Fibroblast of skin of abdomen (primary cell): ENCODE measurements at regions not wholly inside any gene's neighbourhood (a gene's known extent, or its start where the extent isn't known, plus 50 kb on each side); places are given as distances from the start of the nearest gene placed in this dataset.
A peak's percentile ranks its signal among the peaks of the same experiment; 100 is the strongest.
"Not testable (repeated sequence)": the region's sequence is repeated elsewhere in the genome, so short reads cannot be mapped to it uniquely, and the experiment has no call there.

Experiments used
- DNase-seq: peaks from one replicate; pipeline ENCODE4 v3.0.0-alpha.2; 2013

GRCh38 chr18:51463483-51464136 is 266.1 kb upstream of the MEX3C start:
- DNase-seq = no peak

- DNase-seq = no peak
Measured at GRCh38 chr18:51478908-51479307, 281.4 kb upstream of the MEX3C start.

DNA sequence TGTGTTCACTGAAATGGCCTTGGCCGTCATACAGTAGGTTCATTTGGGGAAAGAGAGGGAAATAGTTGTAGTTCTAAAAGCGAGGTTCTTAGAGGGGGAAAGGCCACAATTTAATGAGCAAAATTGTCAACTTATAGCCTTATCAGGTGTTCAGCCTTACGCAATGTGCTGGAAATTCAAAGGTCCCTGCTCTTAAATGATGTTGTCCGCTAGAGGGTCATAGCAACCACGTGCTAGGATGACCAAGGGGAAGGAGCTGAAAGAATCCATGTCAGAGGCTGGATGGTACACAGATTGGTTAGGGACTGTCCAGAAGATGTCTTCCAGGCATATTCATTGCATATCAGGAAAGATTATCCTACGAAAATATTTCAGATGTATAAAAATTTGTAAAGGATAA is 282.3 kb upstream of the MEX3C start:
- no peak for DNase-seq

GRCh38 chr18:51480407-51481261 is 283.2 kb upstream of the MEX3C start:
- no peak for DNase-seq

DNA sequence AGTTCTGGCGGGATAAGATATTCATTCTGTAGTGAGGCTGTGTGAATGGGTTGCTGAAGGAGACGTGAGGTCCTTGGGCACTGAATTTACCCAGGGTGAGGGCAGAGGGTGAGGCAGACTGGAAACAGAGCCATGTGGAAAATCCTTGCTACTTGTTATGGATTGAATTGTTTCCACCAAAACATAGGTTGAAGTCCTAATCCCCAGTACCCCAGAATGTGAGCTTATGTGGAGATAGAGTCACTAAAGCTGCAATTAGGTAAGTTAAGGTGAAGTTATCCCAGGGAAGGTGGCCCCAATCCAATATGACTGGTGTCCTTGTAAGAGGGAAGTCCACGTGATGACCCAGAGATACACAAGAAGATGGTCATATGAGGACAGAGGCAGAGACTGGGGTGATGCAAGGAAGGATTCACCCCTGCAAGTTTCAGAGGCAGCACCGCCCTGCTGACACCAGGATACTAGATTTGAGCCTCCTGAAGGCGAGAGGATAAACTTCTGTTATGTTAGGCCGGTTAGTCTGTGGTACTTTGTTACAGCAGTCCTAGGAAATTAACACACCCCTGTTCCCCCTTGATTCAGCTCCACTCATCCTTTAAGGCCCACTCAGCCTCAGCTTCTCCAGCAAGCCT is 289.4 kb upstream of the MEX3C start:
- no peak for DNase-seq

GRCh38 chr18:51490417-51490816 is 292.9 kb upstream of the MEX3C start:
- DNase-seq = no peak

DNA sequence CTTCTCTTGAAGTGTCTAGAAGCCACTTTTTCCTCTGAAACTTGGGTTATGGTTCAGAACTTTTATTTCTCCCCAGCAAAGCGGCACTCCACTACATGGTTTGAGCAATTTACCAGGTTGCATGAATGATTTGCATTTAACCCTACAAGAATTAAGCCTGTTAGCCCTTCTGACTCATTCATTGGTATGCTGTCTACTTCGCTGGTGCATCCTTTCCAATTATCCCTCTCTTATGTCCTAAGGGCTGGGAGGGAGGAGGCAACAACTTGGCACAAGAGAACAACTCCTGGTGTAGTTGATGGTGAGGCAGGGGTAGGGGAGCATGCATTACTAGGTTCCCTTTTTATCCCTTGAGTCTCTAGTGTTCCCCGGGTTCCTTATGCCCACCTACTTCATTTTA is 293.4 kb upstream of the MEX3C start:
- no peak for DNase-seq

DNA sequence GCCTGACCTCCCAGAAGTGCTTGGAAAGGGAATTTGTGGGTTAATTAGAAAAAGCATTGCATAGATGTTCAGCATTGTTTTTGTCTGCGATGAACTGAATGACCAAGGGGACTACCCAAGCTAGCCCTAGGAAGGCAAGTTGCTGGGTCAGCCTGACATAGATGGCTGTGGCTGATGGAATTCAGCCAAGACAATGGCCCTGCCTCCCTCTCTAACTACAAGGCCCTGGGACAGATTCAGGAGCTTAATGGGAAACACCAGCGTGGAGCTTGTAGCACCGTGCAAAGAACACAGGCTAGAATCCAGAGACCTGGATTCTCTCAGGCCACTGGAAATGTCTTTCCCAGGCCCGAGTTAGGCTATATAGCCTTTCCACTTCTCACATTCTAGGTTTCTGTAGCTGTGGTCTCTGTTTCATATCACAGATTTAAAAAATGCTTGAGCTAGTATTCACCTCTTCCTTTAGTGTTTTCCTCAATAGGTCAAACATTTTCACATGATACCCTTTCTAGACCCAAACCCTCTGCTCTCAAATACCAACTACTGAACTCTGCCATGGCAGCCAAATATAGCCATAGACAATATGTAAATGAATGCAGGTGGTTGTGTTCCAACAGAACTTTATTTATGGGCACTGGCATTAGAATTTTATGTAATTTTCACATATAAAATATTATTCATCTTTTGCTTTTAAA is 294.3 kb upstream of the MEX3C start:
- DNase-seq = no peak

DNA sequence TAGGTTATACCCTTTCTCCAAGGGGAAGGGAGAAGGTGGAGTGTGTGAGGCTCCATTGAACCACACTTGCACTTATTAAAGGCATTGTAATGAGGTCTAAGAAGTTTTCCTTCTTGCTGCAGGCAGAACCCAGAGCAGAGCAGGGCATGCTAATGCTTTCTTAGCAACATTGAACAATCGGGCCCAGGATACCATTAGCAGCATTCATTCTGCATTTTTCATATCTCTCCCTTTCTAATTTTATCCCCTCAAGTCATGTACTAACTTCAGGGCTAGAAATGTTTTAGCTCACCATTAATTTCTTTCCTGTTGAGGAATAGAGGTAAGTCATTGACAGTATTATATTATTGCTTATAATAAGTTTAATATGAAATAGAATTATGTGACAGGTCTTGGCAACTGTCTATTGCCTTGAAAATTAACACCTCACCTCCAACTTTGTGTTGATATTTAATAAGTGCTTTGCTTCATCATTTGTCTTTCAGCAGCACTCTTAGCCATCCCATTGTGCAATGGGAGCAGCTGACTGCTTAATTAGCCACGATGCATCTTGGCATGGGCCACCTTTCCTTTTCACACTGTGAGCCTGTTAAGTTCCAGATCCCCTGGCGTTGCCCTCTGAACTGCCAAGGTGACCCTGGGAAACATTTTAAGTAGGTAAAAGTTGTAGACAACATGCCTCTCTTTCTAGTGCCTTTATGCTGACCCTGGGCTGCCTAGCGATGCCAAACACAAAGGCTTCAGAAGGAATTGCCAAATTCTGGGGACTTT is 300.8 kb upstream of the MEX3C start:
- DNase-seq = no peak

GRCh38 chr18:51503351-51503750 is 305.9 kb upstream of the MEX3C start:
- DNase-seq = no peak

DNA sequence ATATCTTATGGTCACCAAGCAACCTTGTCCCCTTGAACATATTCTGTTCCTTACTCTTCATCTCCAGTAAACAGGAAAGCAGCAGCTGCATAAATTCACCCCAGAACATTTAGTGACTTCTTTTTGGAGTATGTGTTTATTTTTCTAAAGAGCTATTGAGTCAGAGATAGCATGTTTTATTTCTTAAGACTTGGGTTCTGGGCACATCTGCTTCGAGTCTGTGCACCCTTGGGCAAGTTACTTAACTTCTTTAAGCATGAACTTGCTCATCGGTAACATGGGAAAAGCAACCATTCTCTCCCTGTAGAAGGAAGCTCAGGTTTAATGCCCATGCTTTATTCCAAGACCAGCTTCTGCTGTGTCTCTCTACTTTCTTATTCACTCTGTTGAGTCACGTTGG is 309.3 kb upstream of the MEX3C start:
- no peak for DNase-seq

DNA sequence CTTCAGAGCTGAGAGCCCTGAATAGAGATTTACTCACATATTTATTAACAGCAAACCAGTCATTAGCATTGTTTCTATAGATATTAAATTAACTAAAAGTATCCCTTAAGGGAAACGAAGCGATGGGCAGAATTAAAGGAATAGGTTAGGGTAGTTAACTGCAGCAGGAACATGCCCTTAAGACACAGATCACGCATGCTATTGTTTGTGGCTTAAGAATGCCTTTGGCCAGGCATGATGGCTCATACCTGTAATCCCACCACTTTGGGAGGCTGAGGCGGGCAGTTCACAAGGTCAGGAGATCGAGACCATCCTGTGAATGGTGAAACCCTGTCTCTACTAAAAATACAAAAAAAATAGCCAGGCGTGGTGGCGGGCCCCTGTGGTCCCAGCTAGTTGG is 310.9 kb upstream of the MEX3C start:
- not testable (repeated sequence) for DNase-seq

GRCh38 chr18:51510020-51510419 is 312.5 kb upstream of the MEX3C start:
- no peak for DNase-seq

DNA sequence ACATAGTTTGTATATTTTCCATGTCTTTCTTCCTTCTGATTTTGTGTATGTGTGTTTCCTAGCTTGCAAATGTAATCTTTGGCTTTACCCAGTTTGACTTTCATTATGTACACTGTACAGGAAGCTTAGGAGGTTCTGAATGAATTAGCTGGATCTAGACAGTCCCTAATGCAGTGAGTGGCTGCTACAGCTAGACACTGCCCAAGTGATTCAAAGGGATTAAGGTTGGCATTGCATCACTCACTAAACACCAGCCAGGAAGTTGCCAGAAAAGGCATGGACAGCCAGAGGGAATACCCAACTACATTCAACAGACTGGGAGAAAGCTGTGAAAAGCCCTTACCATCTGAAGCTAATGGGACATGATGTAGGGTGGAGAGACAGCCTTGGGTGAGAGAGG is 316.0 kb upstream of the MEX3C start:
- no peak for DNase-seq

- DNase-seq = no peak
Measured at GRCh38 chr18:51514128-51514527, 316.6 kb upstream of the MEX3C start.

DNA sequence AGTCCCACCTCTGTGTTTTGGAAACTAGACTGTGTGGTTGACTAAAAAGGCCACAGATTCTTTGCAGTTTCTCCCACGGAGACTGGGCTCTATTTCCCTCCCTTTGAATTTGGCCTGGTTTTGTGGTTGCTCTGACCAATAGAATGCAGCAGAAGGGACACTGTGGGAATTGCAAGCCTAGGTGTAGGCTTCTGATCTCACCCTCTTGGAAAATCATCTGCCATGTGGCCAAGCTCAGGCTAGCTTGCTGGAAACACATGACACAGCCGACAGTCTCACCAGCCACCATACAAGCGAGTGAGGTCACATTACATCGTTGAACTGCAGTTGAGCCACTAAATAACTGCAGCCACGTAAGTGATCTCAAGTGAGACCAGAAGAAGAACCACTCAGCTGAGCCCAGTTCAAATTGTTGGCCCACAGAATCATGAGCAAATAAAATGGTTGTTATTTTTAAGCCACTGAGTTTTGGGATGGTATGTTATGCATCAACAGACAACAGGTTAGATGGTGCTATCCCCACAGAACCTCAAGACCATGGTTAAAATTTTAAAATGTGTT is 319.1 kb upstream of the MEX3C start:
- no peak for DNase-seq

DNA sequence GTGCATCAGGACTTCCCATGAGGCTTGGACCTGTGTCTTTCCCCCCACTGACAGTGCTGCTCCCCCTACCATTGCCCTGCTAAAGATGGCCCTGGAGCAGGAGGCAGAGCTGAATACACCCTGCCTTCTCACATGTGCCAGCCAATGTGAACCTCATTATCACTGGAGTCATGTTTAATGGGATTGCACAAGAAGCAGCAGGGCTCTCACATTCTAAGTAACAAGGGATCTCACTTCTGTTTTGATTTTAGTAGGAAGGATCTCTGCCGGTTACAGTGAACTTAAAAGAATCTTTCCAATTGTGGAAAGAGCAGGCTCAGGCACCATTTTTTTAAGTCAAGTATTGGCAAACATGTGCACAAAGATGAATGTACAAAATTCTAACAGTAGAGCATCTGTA is 322.1 kb upstream of the MEX3C start:
- no peak for DNase-seq

DNA sequence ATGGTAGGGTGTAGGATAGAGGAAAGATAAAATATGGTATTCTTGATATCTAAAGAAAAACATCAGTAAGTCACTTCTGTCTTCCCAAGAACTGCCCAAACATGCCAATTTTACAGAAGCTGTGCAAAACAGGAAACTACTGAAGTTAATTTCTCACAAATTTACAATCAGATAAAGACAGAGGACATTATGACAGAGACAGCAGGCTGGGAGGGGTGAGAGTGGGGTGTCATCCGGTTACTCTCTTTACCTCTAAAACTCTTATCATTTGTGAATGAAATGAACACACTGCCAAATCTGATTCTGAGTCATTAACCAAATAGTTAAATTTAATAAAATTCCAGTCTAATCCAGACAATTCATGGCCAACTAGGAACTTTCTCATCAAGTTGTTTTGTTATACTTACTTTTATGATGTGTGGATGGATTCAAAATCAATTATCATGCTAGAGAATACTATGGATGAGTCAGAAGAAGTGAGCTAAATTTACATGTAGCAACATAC is 323.2 kb upstream of the MEX3C start:
- DNase-seq = no peak

- no peak for DNase-seq
Measured at GRCh38 chr18:51522338-51522737, 324.9 kb upstream of the MEX3C start.

DNA sequence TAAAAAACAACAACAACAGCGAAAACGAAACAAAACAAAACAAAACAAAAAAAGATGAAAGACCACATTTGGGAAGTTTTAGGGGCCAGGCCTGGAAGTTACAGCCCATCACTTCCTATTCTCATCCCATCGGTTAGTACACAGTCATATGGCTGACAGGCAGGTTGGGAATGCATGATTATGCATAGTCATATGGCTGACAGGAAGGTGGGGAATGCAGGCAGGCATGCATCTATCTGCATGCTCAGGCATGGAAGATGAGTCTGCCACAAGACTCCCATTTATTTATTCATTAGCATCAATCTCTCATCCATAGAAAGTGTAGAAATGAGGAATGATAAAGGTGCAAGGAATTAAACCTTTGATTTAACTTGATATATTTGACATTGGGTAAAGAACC is 325.3 kb upstream of the MEX3C start:
- peak; percentile 49 for DNase-seq

DNA sequence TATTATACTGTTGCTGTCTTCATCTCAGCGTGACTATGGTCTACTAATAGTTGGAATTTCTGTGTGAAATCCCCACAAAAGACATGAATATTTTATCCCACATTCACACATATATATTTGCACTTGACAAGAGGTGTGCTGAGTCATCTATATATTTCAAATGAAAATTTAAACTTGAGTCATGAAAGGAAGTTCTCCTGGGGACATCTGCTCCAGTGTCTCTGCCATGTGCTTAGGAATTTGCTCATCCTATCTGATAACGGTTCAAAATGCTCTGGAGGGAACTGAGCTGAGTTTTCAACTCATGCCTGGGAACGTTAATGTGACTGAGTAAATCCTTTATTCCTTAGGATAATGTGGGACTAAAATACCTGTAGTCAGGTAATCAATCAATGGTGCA is 326.2 kb upstream of the MEX3C start:
- DNase-seq = peak; percentile 10
